KMS-11 (cell line): ENCODE measurements at regions not wholly inside any gene's neighbourhood (a gene's known extent, or its start where the extent isn't known, plus 50 kb on each side); places are given as distances from the start of the nearest gene placed in this dataset.

Experiments used
- H2AFZ ChIP-seq: fragments of 200-600 bp; sonication (generic); 2 replicates; pipeline ENCODE4 v1.6.1; 2016; ENCODE audit warnings: antibody characterized with exemption, mixed run types, low read depth
- H3K27ac ChIP-seq: fragments of 200-600 bp; sonication (generic); 2 replicates; pipeline ENCODE4 v1.6.1; 2016; ENCODE audit warnings: mild to moderate bottlenecking, mixed run types
- H3K27me3 ChIP-seq: fragments of 200-600 bp; sonication (generic); 2 replicates; pipeline ENCODE4 v1.6.1; 2017; ENCODE audit warnings: mild to moderate bottlenecking, low read depth, mixed run types, moderate library complexity; ENCODE audit not compliant: insufficient read depth
- H3K36me3 ChIP-seq: fragments of 200-600 bp; sonication (generic); 2 replicates; pipeline ENCODE4 v1.6.1; 2017; ENCODE audit warnings: mild to moderate bottlenecking, mixed run types; ENCODE audit not compliant: insufficient read depth
- H3K4me1 ChIP-seq: fragments of 200-600 bp; sonication (generic); 2 replicates; pipeline ENCODE4 v1.6.1; 2016; ENCODE audit warnings: mild to moderate bottlenecking, low read depth, mixed run types; ENCODE audit not compliant: poor library complexity, severe bottlenecking
- H3K4me2 ChIP-seq: fragments of 200-600 bp; sonication (generic); 2 replicates; pipeline ENCODE4 v1.7.0; 2016; ENCODE audit warnings: mild to moderate bottlenecking, mixed run types
- H3K4me3 ChIP-seq: fragments of 200-600 bp; sonication (generic); IDR thresholded peaks from 2 replicates; pipeline ENCODE4 v1.6.1; 2017; ENCODE audit warnings: low read depth, low read length, mixed read lengths; ENCODE audit not compliant: insufficient read depth
- H3K79me2 ChIP-seq: fragments of 200-600 bp; sonication (generic); 2 replicates; pipeline ENCODE4 v1.6.1; 2016; ENCODE audit warnings: low read depth, mixed run types; ENCODE audit not compliant: insufficient read depth
- H3K9ac ChIP-seq: fragments of 200-600 bp; sonication (generic); 2 replicates; pipeline ENCODE4 v1.6.1; 2016; ENCODE audit warnings: mild to moderate bottlenecking, mixed run types
- H4K20me1 ChIP-seq: fragments of 200-600 bp; sonication (generic); 2 replicates; pipeline ENCODE4 v1.6.1; 2016; ENCODE audit warnings: mild to moderate bottlenecking, mixed run types; ENCODE audit not compliant: insufficient read depth
- TF ChIP-seq, protein P1 (sequence below): fragments of 200-600 bp; sonication (generic); conservative IDR thresholded peaks from 2 replicates; pipeline ENCODE4 v1.6.1; 2017; ENCODE audit warnings: low read depth, mild to moderate bottlenecking, antibody characterized with exemption, low read length, moderate library complexity, mixed read lengths

DNA sequence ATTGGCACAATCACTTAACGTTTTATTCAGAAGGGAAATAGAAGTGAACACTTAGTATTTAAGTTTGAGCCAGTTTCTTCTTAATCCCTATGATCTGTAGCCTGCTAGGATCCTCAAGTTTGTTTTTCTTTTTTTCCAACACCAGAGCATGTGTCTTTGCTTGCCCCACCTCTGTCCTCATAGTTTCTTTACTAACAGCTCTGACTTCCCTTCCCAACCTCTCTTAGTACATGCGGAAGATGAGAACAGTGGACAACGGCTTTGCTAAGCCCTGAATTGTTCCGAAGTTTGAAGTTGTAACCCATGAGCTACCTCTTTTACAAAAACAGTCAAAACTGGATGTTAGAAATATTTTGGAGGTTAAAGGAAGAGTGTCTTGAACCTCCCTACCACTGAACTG, 61.7 kb upstream of the TAF11L2 start:
- Histone ChIP-seq H3K9ac (no peak overlapping the region), H3K4me3 (no peak overlapping the region), H3K27ac (no peak overlapping the region)

DNA sequence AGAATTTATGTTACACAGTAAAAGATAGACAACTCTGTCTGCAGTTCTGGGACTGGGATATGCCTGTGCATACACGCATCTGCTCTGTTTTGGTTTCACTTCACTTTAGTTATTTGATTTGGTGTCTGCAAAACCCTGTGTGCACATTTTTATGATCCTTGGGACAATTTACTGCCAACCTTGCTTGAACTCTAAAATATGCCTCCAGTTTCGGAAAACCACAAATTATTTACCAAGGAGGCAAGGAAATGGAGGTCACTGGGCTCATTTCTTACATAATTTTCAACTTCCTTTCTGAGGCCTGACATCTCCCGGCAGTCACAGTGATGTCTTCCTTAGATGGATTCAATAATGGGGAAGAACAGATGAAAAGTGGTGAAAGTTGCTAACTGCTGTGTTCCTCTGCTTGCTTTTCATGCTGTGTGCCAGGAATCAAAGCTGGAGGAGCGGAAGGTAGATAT, 61.2 kb upstream of the TAF11L2 start:
- Histone ChIP-seq H3K27me3 (no peaks in the 10 kb centered on the region), H3K27ac (no peak overlapping the region), H3K79me2 (no peaks in the 10 kb centered on the region), H3K4me1 (no peaks in the 10 kb centered on the region), H4K20me1 (no peaks in the 10 kb centered on the region), H3K36me3 (no peaks in the 10 kb centered on the region), H3K4me3 (no peak overlapping the region), H2AFZ (no peak overlapping the region), H3K4me2 (no peak overlapping the region), H3K9ac (no peak overlapping the region)
- TF ChIP-seq, protein P1, sequence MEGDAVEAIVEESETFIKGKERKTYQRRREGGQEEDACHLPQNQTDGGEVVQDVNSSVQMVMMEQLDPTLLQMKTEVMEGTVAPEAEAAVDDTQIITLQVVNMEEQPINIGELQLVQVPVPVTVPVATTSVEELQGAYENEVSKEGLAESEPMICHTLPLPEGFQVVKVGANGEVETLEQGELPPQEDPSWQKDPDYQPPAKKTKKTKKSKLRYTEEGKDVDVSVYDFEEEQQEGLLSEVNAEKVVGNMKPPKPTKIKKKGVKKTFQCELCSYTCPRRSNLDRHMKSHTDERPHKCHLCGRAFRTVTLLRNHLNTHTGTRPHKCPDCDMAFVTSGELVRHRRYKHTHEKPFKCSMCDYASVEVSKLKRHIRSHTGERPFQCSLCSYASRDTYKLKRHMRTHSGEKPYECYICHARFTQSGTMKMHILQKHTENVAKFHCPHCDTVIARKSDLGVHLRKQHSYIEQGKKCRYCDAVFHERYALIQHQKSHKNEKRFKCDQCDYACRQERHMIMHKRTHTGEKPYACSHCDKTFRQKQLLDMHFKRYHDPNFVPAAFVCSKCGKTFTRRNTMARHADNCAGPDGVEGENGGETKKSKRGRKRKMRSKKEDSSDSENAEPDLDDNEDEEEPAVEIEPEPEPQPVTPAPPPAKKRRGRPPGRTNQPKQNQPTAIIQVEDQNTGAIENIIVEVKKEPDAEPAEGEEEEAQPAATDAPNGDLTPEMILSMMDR: no peak

More for the DNA sequence above, 61.7 kb upstream of the TAF11L2 start:
- Histone ChIP-seq H3K4me1 (no peaks in the 10 kb centered on the region), H3K79me2 (no peaks in the 10 kb centered on the region), H3K36me3 (no peaks in the 10 kb centered on the region), H2AFZ (no peak overlapping the region), H3K27me3 (no peaks in the 10 kb centered on the region), H4K20me1 (no peaks in the 10 kb centered on the region), H3K4me2 (no peak overlapping the region)
- TF ChIP-seq, protein P1: no peak

DNA sequence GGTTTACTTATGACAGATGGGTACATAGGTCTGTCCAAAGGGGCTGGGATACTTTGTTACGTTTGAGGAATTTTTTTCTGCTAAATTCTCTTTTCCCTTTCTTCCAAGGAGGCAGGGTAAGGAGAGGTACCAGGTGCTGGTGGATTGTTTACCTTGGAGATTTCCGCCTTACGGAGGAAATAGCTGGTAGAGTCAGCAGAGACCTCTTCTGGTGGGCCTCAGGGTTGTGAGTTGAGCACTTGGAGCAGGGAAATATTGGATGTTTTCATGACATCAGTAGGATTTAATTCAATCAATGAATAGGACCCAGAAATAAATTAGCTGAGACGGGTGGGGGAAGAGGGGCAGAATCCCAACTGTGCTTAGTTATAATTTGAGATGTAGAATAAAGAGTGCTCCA, 60.0 kb upstream of the TAF11L2 start:
- Histone ChIP-seq H3K4me1 (no peaks in the 10 kb centered on the region), H3K4me3 (no peak overlapping the region), H3K27ac (no peak overlapping the region), H3K36me3 (no peaks in the 10 kb centered on the region), H3K27me3 (no peaks in the 10 kb centered on the region), H3K79me2 (no peaks in the 10 kb centered on the region), H3K9ac (no peak overlapping the region), H4K20me1 (no peaks in the 10 kb centered on the region), H3K4me2 (no peak overlapping the region), H2AFZ (no peak overlapping the region)
- TF ChIP-seq, protein P1: no peak

DNA sequence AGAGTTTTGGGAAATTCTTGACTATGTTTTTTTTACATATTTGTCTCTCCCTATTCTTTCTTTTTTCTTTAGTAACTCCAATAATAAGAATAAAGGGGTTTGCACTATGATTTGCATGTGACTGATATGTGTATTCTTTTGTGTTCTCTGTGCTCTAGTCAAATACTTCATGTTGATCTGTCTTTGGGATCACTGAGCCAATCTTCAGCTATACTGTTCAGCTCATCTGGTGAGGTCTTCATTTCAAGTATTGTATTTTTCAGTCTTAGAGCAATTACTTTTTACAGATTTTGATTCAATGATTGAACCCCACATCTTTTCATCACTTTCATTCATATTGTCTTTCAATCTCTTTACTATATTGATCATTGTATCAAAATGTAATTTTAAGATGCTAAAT, 58.1 kb upstream of the TAF11L2 start:
- Histone ChIP-seq H3K4me1 (no peaks in the 10 kb centered on the region), H3K79me2 (no peaks in the 10 kb centered on the region), H2AFZ (no peak overlapping the region), H3K9ac (no peak overlapping the region), H4K20me1 (no peaks in the 10 kb centered on the region), H3K27me3 (no peaks in the 10 kb centered on the region), H3K4me3 (no peak overlapping the region), H3K27ac (no peak overlapping the region), H3K4me2 (no peak overlapping the region), H3K36me3 (no peaks in the 10 kb centered on the region)
- TF ChIP-seq, protein P1: no peak
